Dendritic cell treated with granulocyte-macrophage colony-stimulating factor and Interleukin-4, amounts not matched to agents 40 ng/mL and 50 ng/mL, for 4 days (primary cell): ENCODE measurements at regions not wholly inside any gene's neighbourhood (a gene's known extent, or its start where the extent isn't known, plus 50 kb on each side); places are given as distances from the start of the nearest gene placed in this dataset.

ENCODE experiments used
- H3K27ac Mint-ChIP-seq: one replicate; pipeline ENCODE4 v1.8.0; 2022; ENCODE audit warnings: mild to moderate bottlenecking, mixed read lengths
- H3K27me3 Mint-ChIP-seq: one replicate; pipeline ENCODE4 v1.8.0; 2022; ENCODE audit warnings: mild to moderate bottlenecking, mixed read lengths
- H3K36me3 Mint-ChIP-seq: one replicate; pipeline ENCODE4 v1.8.0; 2022; ENCODE audit warnings: low read depth, mixed read lengths
- H3K4me1 Mint-ChIP-seq: one replicate; pipeline ENCODE4 v1.8.0; 2022; ENCODE audit warnings: low read depth, mixed read lengths
- H3K4me3 Mint-ChIP-seq: one replicate; pipeline ENCODE4 v1.8.0; 2022; ENCODE audit warnings: mild to moderate bottlenecking, moderate library complexity, mixed read lengths
- H3K9me3 Mint-ChIP-seq: one replicate; pipeline ENCODE4 v1.8.0; 2022; ENCODE audit warnings: mixed read lengths
- intact Hi-C: fragments of 100-400 bp; cut with micrococcal nuclease; formaldehyde crosslinking; loops from one replicate; pipeline ENCODE4 v1.15.0; 2022

DNA sequence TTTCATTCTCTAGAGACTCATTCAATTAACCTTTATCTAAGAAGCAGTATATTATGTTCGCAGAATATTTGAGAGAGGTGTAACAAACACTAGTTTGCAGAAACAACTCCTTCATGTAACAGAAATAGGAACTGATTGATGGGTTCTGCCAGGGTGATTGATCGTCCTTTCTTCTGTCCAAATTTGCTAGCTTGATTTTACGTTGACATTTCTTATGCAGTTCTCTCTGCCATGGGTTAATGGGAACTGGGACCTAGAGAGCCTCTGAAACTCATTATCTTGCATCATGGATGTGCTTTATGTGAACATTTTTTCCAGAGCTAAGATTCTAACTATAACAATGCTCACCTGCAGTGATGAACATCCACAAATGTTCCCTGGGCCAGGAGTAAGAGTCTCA is 107.0 kb downstream of the SLC24A2 start:
- Mint-ChIP-seq H3K36me3 (no peaks in the 10 kb centered on the region), H3K4me1 (no peaks in the 10 kb centered on the region), H3K27ac (no peak overlapping the region), H3K27me3 (no peaks in the 10 kb centered on the region), H3K4me3 (no peak overlapping the region), H3K9me3 (peaks cover 28% of the 10 kb centered on the region)
- intact Hi-C loops: no loop called here

- Mint-ChIP-seq H3K27me3 (peaks cover 4% of the 10 kb centered on the region), H3K4me3 (no peak overlapping the region), H3K9me3 (no peaks in the 10 kb centered on the region), H3K4me1 (no peaks in the 10 kb centered on the region), H3K36me3 (no peaks in the 10 kb centered on the region), H3K27ac (no peak overlapping the region)
- intact Hi-C loops: no loop called here
These were observed 110.9 kb downstream of the SLC24A2 start for GRCh38 chr9:19677924-19678323.

DNA sequence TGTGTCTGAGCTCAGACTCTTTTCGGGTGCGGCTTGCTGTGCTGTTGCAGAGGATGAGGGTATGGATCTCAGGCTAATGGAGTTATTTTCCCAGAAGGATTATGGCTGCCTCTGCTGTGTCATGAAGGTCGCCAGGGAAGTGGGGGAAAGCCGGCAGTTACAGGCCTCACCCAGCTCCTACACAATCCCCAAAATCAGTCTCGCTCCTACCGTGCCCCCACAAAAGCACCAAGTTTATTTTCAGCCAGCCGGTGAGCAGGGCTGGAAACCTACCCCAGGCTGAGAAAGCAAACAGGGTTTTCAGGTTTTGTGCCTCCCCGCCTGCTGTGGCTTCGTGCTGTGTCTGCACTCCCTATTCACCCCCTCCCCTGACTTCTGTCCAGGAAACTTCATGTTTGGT is 113.3 kb downstream of the SLC24A2 start:
- no peaks in the 10 kb centered on the region for H3K4me1 Mint-ChIP-seq
- intact Hi-C loops: no loop called here
- H3K4me3 Mint-ChIP-seq: no peak overlapping the region
- no peaks in the 10 kb centered on the region for H3K9me3 Mint-ChIP-seq
- H3K27me3 Mint-ChIP-seq: peaks cover 4% of the 10 kb centered on the region
- no peaks in the 10 kb centered on the region for H3K36me3 Mint-ChIP-seq
- no peak overlapping the region for H3K27ac Mint-ChIP-seq

- Mint-ChIP-seq H3K36me3 (no peaks in the 10 kb centered on the region), H3K4me3 (no peak overlapping the region), H3K4me1 (no peaks in the 10 kb centered on the region), H3K27me3 (peaks cover 3% of the 10 kb centered on the region), H3K27ac (no peak overlapping the region), H3K9me3 (no peaks in the 10 kb centered on the region)
- intact Hi-C loops: no loop called here
These were observed 122.3 kb downstream of the SLC24A2 start for GRCh38 chr9:19666575-19666974.

DNA sequence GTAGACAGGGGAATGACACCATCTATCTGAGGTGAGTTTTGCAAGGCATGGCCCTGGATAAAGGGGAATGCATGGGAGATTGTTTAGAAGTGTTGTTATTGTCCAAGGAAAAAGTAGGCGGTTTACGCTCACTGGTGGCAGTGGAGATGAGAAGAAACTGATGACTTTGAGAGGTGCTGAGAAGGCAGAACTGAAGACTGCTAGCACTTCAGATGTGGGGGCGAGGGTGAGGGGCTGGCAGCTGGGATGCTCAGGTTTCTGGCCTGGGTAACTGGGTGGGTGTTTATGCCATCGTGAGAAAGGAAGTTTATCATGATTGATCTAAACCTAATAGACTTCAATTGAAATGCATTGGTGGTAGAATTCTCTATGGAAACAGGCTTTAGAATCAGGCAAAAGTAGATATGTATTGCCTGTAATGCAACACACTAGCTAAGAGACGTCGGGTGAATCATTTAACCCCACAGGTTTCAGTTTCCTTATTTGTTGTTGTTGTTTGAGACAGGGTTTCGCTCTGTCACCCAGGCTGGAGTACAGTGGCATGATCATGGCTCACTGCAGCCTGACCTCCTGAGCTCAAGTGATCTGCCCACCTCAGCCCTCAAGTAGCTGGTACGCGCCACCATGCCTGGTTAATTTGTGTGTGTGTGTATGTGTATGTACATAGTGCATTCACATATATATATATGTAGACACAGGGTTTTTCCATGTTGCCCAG is 123.5 kb downstream of the SLC24A2 start:
- Mint-ChIP-seq H3K9me3 (no peaks in the 10 kb centered on the region), H3K4me3 (no peak overlapping the region), H3K36me3 (no peaks in the 10 kb centered on the region), H3K27ac (no peak overlapping the region), H3K27me3 (peaks cover 3% of the 10 kb centered on the region), H3K4me1 (no peaks in the 10 kb centered on the region)
- intact Hi-C loops: no loop called here

DNA sequence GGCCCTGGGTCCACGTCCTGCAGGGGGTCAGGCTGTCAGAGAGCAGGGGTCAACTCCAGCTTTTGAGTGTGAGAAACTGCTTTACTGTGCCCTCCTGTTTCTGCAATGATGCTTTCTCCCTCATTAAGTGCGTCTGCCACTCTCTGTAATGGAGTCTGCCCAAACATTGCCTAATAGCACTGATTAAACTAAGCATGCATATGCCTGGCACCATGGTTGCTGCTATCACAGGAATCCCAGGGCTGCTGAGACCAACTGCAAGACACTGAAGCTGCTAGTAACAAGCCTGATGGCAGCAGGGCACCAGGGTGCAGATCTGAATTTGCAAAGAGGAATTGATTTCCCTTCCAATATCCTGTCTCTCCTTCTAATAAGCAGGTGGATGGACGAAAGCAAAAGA is 125.3 kb downstream of the SLC24A2 start:
- Mint-ChIP-seq H3K27ac (no peak overlapping the region), H3K9me3 (no peaks in the 10 kb centered on the region), H3K4me3 (no peak overlapping the region), H3K4me1 (no peaks in the 10 kb centered on the region), H3K27me3 (peaks cover 3% of the 10 kb centered on the region), H3K36me3 (no peaks in the 10 kb centered on the region)
- intact Hi-C loops: no loop called here

DNA sequence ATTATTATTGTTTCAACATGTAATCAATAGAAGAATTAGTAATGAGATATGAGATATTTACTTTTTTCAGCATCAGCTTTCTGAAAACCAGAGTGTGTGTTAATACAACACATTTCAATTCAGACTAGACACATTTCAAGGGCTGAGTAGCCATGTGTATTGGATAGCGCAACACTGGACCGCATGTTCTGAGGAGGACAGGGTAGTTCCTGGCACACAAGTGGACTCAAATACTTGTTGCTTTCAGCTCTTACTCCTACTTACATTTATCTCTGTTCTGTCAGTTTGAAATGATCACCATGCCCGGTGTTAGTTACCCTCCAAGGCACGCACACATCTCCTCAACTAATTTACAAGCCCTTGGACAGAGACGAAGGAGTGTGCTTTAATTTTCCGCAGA is 126.6 kb downstream of the SLC24A2 start:
- Mint-ChIP-seq H3K4me3 (no peak overlapping the region), H3K27me3 (peaks cover 3% of the 10 kb centered on the region), H3K27ac (no peak overlapping the region), H3K9me3 (no peaks in the 10 kb centered on the region), H3K36me3 (no peaks in the 10 kb centered on the region), H3K4me1 (no peaks in the 10 kb centered on the region)
- intact Hi-C loops: no loop called here

- H3K4me1 Mint-ChIP-seq: no peaks in the 10 kb centered on the region
- H3K36me3 Mint-ChIP-seq: no peaks in the 10 kb centered on the region
- no peak overlapping the region for H3K27ac Mint-ChIP-seq
- intact Hi-C loops: no loop called here
- no peaks in the 10 kb centered on the region for H3K9me3 Mint-ChIP-seq
- peaks cover 3% of the 10 kb centered on the region for H3K27me3 Mint-ChIP-seq
- no peak overlapping the region for H3K4me3 Mint-ChIP-seq
These were observed 128.8 kb downstream of the SLC24A2 start for GRCh38 chr9:19660019-19660418.

DNA sequence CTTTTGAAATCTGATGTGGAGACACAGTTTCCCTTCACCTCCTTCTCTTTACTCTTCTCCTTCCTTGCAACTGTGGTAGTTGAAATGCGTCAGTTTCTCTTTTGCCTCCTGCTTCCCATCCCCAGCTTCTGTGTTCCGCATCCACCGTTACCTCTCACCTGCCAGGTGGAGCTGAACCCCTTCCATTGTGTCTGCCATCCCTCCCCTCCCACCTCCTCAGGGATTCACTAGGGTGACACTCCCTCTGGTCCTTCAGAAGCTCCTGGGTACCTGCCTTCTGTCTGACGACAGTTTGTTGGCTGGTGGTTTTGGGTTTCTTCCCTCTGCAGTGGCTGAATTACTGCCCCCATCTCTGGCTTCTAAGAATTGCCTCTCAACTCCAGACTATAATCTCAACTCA is 132.1 kb downstream of the SLC24A2 start:
- intact Hi-C loops: no loop called here
- Mint-ChIP-seq H3K27me3 (peaks cover 5% of the 10 kb centered on the region), H3K36me3 (no peaks in the 10 kb centered on the region), H3K4me1 (no peaks in the 10 kb centered on the region), H3K4me3 (no peak overlapping the region), H3K27ac (no peak overlapping the region), H3K9me3 (no peaks in the 10 kb centered on the region)

- Mint-ChIP-seq H3K36me3 (no peaks in the 10 kb centered on the region), H3K4me1 (peaks cover 15% of the 10 kb centered on the region), H3K27ac (no peak overlapping the region), H3K27me3 (peaks cover 2% of the 10 kb centered on the region), H3K9me3 (no peaks in the 10 kb centered on the region), H3K4me3 (no peak overlapping the region)
- intact Hi-C loops: no loop called here
These were observed 137.2 kb downstream of the SLC24A2 start for GRCh38 chr9:19651681-19652080.

GRCh38 chr9:19650312-19650711 is 138.5 kb downstream of the SLC24A2 start:
- intact Hi-C loops: no loop called here
- peaks cover 15% of the 10 kb centered on the region for H3K4me1 Mint-ChIP-seq
- H3K36me3 Mint-ChIP-seq: no peaks in the 10 kb centered on the region
- no peak overlapping the region for H3K27ac Mint-ChIP-seq
- peaks cover 2% of the 10 kb centered on the region for H3K27me3 Mint-ChIP-seq
- H3K4me3 Mint-ChIP-seq: no peak overlapping the region
- H3K9me3 Mint-ChIP-seq: no peaks in the 10 kb centered on the region

DNA sequence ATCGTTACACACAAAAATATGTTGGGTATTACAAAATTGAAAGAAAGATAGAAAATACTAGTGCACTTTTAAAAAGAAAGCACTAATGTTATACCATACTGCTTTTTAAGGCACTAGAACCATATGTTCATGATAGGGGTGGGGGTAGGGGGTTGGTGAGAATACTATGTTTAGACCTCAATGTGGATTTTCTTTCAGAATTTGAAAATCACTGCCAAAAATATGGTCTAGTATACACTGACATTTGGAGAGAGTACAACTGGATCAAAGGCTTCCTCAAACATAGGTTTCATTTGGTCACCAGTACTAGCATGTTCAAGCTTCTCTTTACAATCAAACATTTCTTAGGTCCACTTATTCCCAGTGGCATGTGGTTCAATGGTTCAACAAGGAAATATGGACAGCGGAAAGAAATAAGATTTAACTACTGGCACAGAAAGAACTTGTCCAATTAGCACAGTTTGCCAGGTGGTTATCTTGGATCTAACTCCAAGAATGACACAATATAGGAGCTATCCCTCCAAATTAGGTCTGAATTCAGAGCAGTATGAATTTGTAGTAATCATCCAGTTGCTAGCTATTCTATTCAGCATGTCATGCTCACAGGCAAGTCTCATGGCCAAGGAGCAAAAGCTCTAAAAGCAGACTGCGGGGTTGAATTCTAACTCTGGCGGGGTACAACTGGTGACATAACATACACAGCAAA is 139.3 kb downstream of the SLC24A2 start:
- intact Hi-C loops: loop anchor here (10.0 kb wide), 1 partner anchor 155 kb away; no protein-coding TSS in a partner anchor
- no peaks in the 10 kb centered on the region for H3K36me3 Mint-ChIP-seq
- H3K4me1 Mint-ChIP-seq: peaks cover 15% of the 10 kb centered on the region

GRCh38 chr9:19648672-19649071 is 140.2 kb downstream of the SLC24A2 start:
- intact Hi-C loops: loop anchor here (10.0 kb wide), 1 partner anchor 154 kb away; no protein-coding TSS in a partner anchor
- Mint-ChIP-seq H3K36me3 (no peaks in the 10 kb centered on the region), H3K27ac (no peak overlapping the region), H3K4me3 (no peak overlapping the region), H3K4me1 (peaks cover 15% of the 10 kb centered on the region), H3K27me3 (peaks cover 1% of the 10 kb centered on the region), H3K9me3 (no peaks in the 10 kb centered on the region)

More for the DNA sequence above, 139.3 kb downstream of the SLC24A2 start:
- Mint-ChIP-seq H3K9me3 (no peaks in the 10 kb centered on the region), H3K4me3 (no peak overlapping the region), H3K27me3 (peaks cover 2% of the 10 kb centered on the region), H3K27ac (no peak overlapping the region)

DNA sequence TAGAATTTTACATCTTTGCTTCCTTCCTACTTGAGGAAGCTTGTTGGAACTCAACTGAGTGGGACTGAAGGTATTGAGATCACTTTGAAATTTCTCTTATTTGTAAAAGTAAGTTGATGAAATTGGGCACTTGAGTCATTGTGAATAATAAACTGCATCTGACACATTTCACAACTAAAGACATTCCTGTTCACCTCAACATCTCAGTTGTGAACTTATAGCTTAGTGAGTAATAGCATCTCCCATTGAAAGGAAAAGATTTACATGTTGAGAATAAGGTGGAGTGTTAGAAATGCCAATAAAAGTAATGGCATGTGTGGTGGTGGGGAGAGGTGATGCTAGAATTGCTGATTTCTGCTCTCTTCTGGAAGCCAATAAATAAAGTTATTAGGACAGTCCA is 145.0 kb downstream of the SLC24A2 start:
- Mint-ChIP-seq H3K9me3 (no peaks in the 10 kb centered on the region), H3K27ac (no peak overlapping the region), H3K36me3 (no peaks in the 10 kb centered on the region), H3K4me3 (no peak overlapping the region), H3K27me3 (no peaks in the 10 kb centered on the region), H3K4me1 (peaks cover 10% of the 10 kb centered on the region)
- intact Hi-C loops: loop anchor here (10.0 kb wide), 1 partner anchor 149 kb away; no protein-coding TSS in a partner anchor
